CD4-positive, alpha-beta memory T cell (primary cell): ENCODE measurements at regions not wholly inside any gene's neighbourhood (a gene's known extent, or its start where the extent isn't known, plus 50 kb on each side); places are given as distances from the start of the nearest gene placed in this dataset.

Source experiments
- CTCF ChIA-PET: fragments of 350-600 bp; sonication (Branson Sonifier 250); formaldehyde crosslinking; loops from one replicate; lab custom pipeline; 2021; ENCODE audit warnings: inconsistent platforms; ENCODE audit not compliant: partially characterized antibody; lab: Charles Lee
- POLR2A ChIA-PET: fragments of 350-600 bp; sonication (Branson Sonifier 250); formaldehyde crosslinking; loops from one replicate; lab custom pipeline; 2021; ENCODE audit not compliant: partially characterized antibody; lab: Charles Lee
- DNase-seq, 5 donors: peaks; one replicate each; pipeline versions ENCODE4 v3.0.0 to v3.0.0-alpha.2; 2020 to 2022; ENCODE audit warnings: mixed read lengths in 1 of 5
- H3K27ac ChIP-seq: one replicate; pipeline ENCODE4 v1.7.0; 2013; ENCODE audit warnings: low read depth, low read length
- H3K27me3 ChIP-seq: 2 replicates; pipeline ENCODE4 v1.7.0; 2013; ENCODE audit warnings: mild to moderate bottlenecking, low read length, moderate library complexity; ENCODE audit not compliant: insufficient read depth
- H3K36me3 ChIP-seq: 2 replicates; pipeline ENCODE4 v1.7.0; 2013; ENCODE audit warnings: mild to moderate bottlenecking, low read length, moderate library complexity; ENCODE audit not compliant: insufficient read depth
- H3K4me1 ChIP-seq: 2 replicates; pipeline ENCODE4 v1.7.0; 2013; ENCODE audit warnings: mild to moderate bottlenecking, low read length, moderate library complexity; ENCODE audit not compliant: insufficient read depth
- H3K4me3 ChIP-seq, 2 donors: one replicate each; pipeline ENCODE4 v1.7.0; 2013; ENCODE audit warnings: low read length in 2 of 2, mild to moderate bottlenecking in 1 of 2
- H3K9me3 ChIP-seq, 2 donors: one replicate each; pipeline ENCODE4 v1.7.0; 2013; ENCODE audit warnings: low read length in 2 of 2, control low read depth in 1 of 2; ENCODE audit not compliant: control insufficient read depth in 1 of 2
- H3K27ac Mint-ChIP-seq, 7 donors: one replicate each; pipeline ENCODE4 v1.8.0; 2020 to 2021; ENCODE audit warnings: mixed read lengths in 7 of 7, mild to moderate bottlenecking in 6 of 7, inconsistent platforms in 3 of 7, moderate library complexity in 3 of 7
- H3K27me3 Mint-ChIP-seq, 2 donors: one replicate each; pipeline ENCODE4 v1.8.0; 2020 to 2021; ENCODE audit warnings: mixed read lengths in 2 of 2
- H3K36me3 Mint-ChIP-seq, 2 donors: one replicate each; pipeline ENCODE4 v1.8.0; 2020 to 2021; ENCODE audit warnings: mixed read lengths in 2 of 2, inconsistent platforms in 1 of 2, mild to moderate bottlenecking in 1 of 2
- H3K4me1 Mint-ChIP-seq, 4 donors: one replicate each; pipeline ENCODE4 v1.8.0; 2020 to 2021; ENCODE audit warnings: mixed read lengths in 4 of 4, mild to moderate bottlenecking in 1 of 4
- H3K4me3 Mint-ChIP-seq, 8 donors: one replicate each; pipeline ENCODE4 v1.8.0; 2020 to 2021; ENCODE audit warnings: mixed read lengths in 8 of 8, mild to moderate bottlenecking in 7 of 8, moderate library complexity in 6 of 8, inconsistent platforms in 3 of 8
- H3K9me3 Mint-ChIP-seq, 8 donors: one replicate each; pipeline ENCODE4 v1.8.0; 2020 to 2021; ENCODE audit warnings: mixed read lengths in 8 of 8, mild to moderate bottlenecking in 5 of 8, inconsistent platforms in 3 of 8, moderate library complexity in 1 of 8
- intact Hi-C: fragments of 100-400 bp; cut with micrococcal nuclease; formaldehyde crosslinking; loops from one replicate; pipeline ENCODE4 v1.15.1; 2023

- intact Hi-C loops = no loop called here
- peaks cover 0 to 9% (median 4%) of the 10 kb centered on the region in 8 donors for H3K9me3 Mint-ChIP-seq
Measured at GRCh38 chr3:81237181-81237580, 524.3 kb downstream of the GBE1 start.

GRCh38 chr3:81218023-81218422 lies 543.4 kb downstream of the GBE1 start:
- CTCF ChIA-PET = no interaction called here
- Histone ChIP-seq H3K4me1 (no peaks in the 10 kb centered on the region), H3K27me3 (no peaks in the 10 kb centered on the region), H3K9me3 (no peaks in the 10 kb centered on the region), H3K27ac (no peak overlapping the region), H3K36me3 (no peaks in the 10 kb centered on the region), H3K4me3 (no peak overlapping the region)
- H3K9me3 Mint-ChIP-seq = peaks cover 0 to 12% (median 3%) of the 10 kb centered on the region in 8 donors
- POLR2A ChIA-PET = no interaction called here
- no peaks in the 10 kb centered on the region for H3K36me3 Mint-ChIP-seq
- no peak for DNase-seq
- H3K27me3 Mint-ChIP-seq = no peaks in the 10 kb centered on the region
- intact Hi-C loops = no loop called here
- no peak overlapping the region for H3K4me3 Mint-ChIP-seq
- H3K27ac Mint-ChIP-seq = no peak overlapping the region
- no peaks in the 10 kb centered on the region for H3K4me1 Mint-ChIP-seq

More at GRCh38 chr3:81237181-81237580, 524.3 kb downstream of the GBE1 start:
- Histone ChIP-seq H3K4me3 (no peak overlapping the region), H3K36me3 (no peaks in the 10 kb centered on the region), H3K4me1 (no peaks in the 10 kb centered on the region), H3K9me3 (no peaks in the 10 kb centered on the region), H3K27me3 (no peaks in the 10 kb centered on the region), H3K27ac (no peak overlapping the region)
- no peaks in the 10 kb centered on the region for H3K36me3 Mint-ChIP-seq
- H3K27ac Mint-ChIP-seq = no peak overlapping the region
- DNase-seq = no peak
- ChIA-PET CTCF (no interaction called here), POLR2A (no interaction called here)
- H3K4me1 Mint-ChIP-seq = no peaks in the 10 kb centered on the region
- no peak overlapping the region for H3K4me3 Mint-ChIP-seq
- no peaks in the 10 kb centered on the region for H3K27me3 Mint-ChIP-seq

GRCh38 chr3:81217101-81217500 lies 544.3 kb downstream of the GBE1 start:
- Mint-ChIP-seq H3K4me3 (no peak overlapping the region), H3K9me3 (peaks cover 0 to 10% (median 2%) of the 10 kb centered on the region in 8 donors), H3K36me3 (no peaks in the 10 kb centered on the region), H3K27me3 (no peaks in the 10 kb centered on the region), H3K4me1 (no peaks in the 10 kb centered on the region), H3K27ac (no peak overlapping the region)
- Histone ChIP-seq H3K4me1 (no peaks in the 10 kb centered on the region), H3K27me3 (no peaks in the 10 kb centered on the region), H3K36me3 (no peaks in the 10 kb centered on the region), H3K4me3 (no peak overlapping the region), H3K27ac (no peak overlapping the region), H3K9me3 (no peaks in the 10 kb centered on the region)
- intact Hi-C loops = no loop called here
- no peak for DNase-seq
- CTCF ChIA-PET = no interaction called here
- POLR2A ChIA-PET = no interaction called here

GRCh38 chr3:81216192-81216591 lies 545.3 kb downstream of the GBE1 start:
- no peaks in the 10 kb centered on the region for H3K36me3 Mint-ChIP-seq
- no peaks in the 10 kb centered on the region for H3K27me3 Mint-ChIP-seq
- no peak for DNase-seq
- H3K4me1 Mint-ChIP-seq = no peaks in the 10 kb centered on the region
- no peak overlapping the region for H3K4me3 Mint-ChIP-seq
- POLR2A ChIA-PET = no interaction called here
- intact Hi-C loops = no loop called here
- H3K4me3 ChIP-seq = no peak overlapping the region
- H3K27ac ChIP-seq = no peak overlapping the region
- no peak overlapping the region for H3K27ac Mint-ChIP-seq
- no peaks in the 10 kb centered on the region for H3K9me3 ChIP-seq
- peaks cover 0 to 10% (median 3%) of the 10 kb centered on the region in 8 donors for H3K9me3 Mint-ChIP-seq
- H3K36me3 ChIP-seq = no peaks in the 10 kb centered on the region
- H3K27me3 ChIP-seq = no peaks in the 10 kb centered on the region
- no peaks in the 10 kb centered on the region for H3K4me1 ChIP-seq
- CTCF ChIA-PET = no interaction called here

GRCh38 chr3:81214631-81215030 lies 546.8 kb downstream of the GBE1 start:
- Histone ChIP-seq H3K4me3 (no peak overlapping the region), H3K9me3 (no peaks in the 10 kb centered on the region), H3K27ac (no peak overlapping the region), H3K36me3 (no peaks in the 10 kb centered on the region), H3K27me3 (no peaks in the 10 kb centered on the region), H3K4me1 (no peaks in the 10 kb centered on the region)
- Mint-ChIP-seq H3K27ac (no peak overlapping the region), H3K4me3 (no peak overlapping the region), H3K36me3 (no peaks in the 10 kb centered on the region), H3K9me3 (peaks cover 0 to 10% (median under 1%) of the 10 kb centered on the region in 8 donors), H3K4me1 (no peaks in the 10 kb centered on the region), H3K27me3 (no peaks in the 10 kb centered on the region)
- intact Hi-C loops = no loop called here
- no peak for DNase-seq
- ChIA-PET POLR2A (no interaction called here), CTCF (no interaction called here)

- H3K36me3 ChIP-seq = no peaks in the 10 kb centered on the region
- Mint-ChIP-seq H3K27ac (no peak overlapping the region), H3K4me1 (no peaks in the 10 kb centered on the region), H3K27me3 (no peaks in the 10 kb centered on the region), H3K9me3 (peaks cover 0 to 8% (median 4%) of the 10 kb centered on the region in 8 donors), H3K4me3 (no peak overlapping the region), H3K36me3 (no peaks in the 10 kb centered on the region)
- no peak overlapping the region for H3K4me3 ChIP-seq
- POLR2A ChIA-PET = no interaction called here
- intact Hi-C loops = no loop called here
- no peaks in the 10 kb centered on the region for H3K4me1 ChIP-seq
- no peak for DNase-seq
- no peak overlapping the region for H3K27ac ChIP-seq
- H3K27me3 ChIP-seq = no peaks in the 10 kb centered on the region
- H3K9me3 ChIP-seq = no peaks in the 10 kb centered on the region
- CTCF ChIA-PET = no interaction called here
Measured at GRCh38 chr3:81199587-81199986, 561.9 kb downstream of the GBE1 start.

GRCh38 chr3:81198756-81199155 lies 562.7 kb downstream of the GBE1 start:
- no peaks in the 10 kb centered on the region for H3K27me3 Mint-ChIP-seq
- CTCF ChIA-PET = no interaction called here
- no peaks in the 10 kb centered on the region for H3K36me3 Mint-ChIP-seq
- no peaks in the 10 kb centered on the region for H3K4me1 Mint-ChIP-seq
- POLR2A ChIA-PET = no interaction called here
- Histone ChIP-seq H3K4me3 (no peak overlapping the region), H3K4me1 (no peaks in the 10 kb centered on the region), H3K9me3 (no peaks in the 10 kb centered on the region), H3K27ac (no peak overlapping the region), H3K36me3 (no peaks in the 10 kb centered on the region), H3K27me3 (no peaks in the 10 kb centered on the region)
- DNase-seq = no peak
- H3K27ac Mint-ChIP-seq = no peak overlapping the region
- intact Hi-C loops = no loop called here
- H3K9me3 Mint-ChIP-seq = peaks cover 0 to 8% (median 2%) of the 10 kb centered on the region in 8 donors
- H3K4me3 Mint-ChIP-seq = no peak overlapping the region

GRCh38 chr3:81198216-81198615 lies 563.2 kb downstream of the GBE1 start:
- H3K4me1 ChIP-seq = no peaks in the 10 kb centered on the region

More at GRCh38 chr3:81198216-81198615, 563.2 kb downstream of the GBE1 start:
- Histone ChIP-seq H3K9me3 (no peaks in the 10 kb centered on the region), H3K27me3 (no peaks in the 10 kb centered on the region), H3K36me3 (no peaks in the 10 kb centered on the region), H3K4me3 (no peak overlapping the region), H3K27ac (no peak overlapping the region)
- intact Hi-C loops = no loop called here
- ChIA-PET POLR2A (no interaction called here), CTCF (no interaction called here)
- no peak overlapping the region for H3K27ac Mint-ChIP-seq
- no peaks in the 10 kb centered on the region for H3K4me1 Mint-ChIP-seq
- H3K27me3 Mint-ChIP-seq = no peaks in the 10 kb centered on the region
- no peaks in the 10 kb centered on the region for H3K36me3 Mint-ChIP-seq
- H3K9me3 Mint-ChIP-seq = peaks cover 0 to 8% (median 2%) of the 10 kb centered on the region in 8 donors
- no peak overlapping the region for H3K4me3 Mint-ChIP-seq
- no peak for DNase-seq
